NB4 (cell line): ENCODE measurements at regions not wholly inside any gene's neighbourhood (a gene's known extent, or its start where the extent isn't known, plus 50 kb on each side); places are given as distances from the start of the nearest gene placed in this dataset.

ENCODE experiments used
- CTCF ChIP-seq: IDR thresholded peaks from one replicate; pipeline ENCODE4 v1.5.1; 2012; ENCODE audit warnings: low read depth, low read length
- POLR2A ChIP-seq: IDR thresholded peaks from 2 replicates; pipeline ENCODE4 v1.6.1; 2011; ENCODE audit warnings: mild to moderate bottlenecking; ENCODE audit not compliant: insufficient read length; ENCODE audit errors: extremely low read depth

DNA sequence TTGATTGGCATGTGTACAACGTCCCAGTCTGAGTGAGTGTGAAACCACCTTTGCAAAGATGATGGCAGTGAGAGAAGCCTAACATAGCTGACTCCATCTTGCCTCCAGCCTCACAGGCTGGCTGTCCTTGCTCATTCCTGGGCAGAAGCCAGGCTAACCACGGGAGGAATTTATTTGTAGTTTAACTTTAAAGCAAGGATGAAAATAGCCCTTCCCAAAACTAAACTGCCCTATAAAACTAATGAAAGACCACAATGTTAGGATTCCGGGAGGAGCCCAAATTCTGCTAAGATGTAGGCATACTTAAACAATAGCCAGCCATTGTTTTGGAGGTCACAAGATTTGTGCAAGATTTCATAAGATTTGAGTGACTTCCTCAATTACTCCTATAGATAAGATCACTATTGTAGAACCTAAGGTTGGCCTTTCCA is 96.6 kb upstream of the LSM14A start:
- TF ChIP-seq POLR2A (no peak), CTCF (no peak)
